Right cardiac atrium (tissue), 5 donors: ENCODE measurements at regions not wholly inside any gene's neighbourhood (a gene's known extent, or its start where the extent isn't known, plus 50 kb on each side); places are given as distances from the start of the nearest gene placed in this dataset.
"Not testable (repeated sequence)": the region's sequence is repeated elsewhere in the genome, so short reads cannot be mapped to it uniquely, and the experiment has no call there.

ENCODE experiments used
- ATAC-seq, 2 donors: fragments of 200-7000 bp; cut with Tn5 transposase; one replicate each; pipeline versions ENCODE4 v1.8.0 to v1.9.1; 2020; ENCODE audit warnings: moderate library complexity in 2 of 2, mild to moderate bottlenecking in 1 of 2
- DNase-seq, 3 donors: peaks; one replicate each; pipeline ENCODE4 v3.0.0-alpha.2; 2020
- H3K27ac ChIP-seq: one replicate; pipeline ENCODE4 v1.5.1; 2013; ENCODE audit warnings: mild to moderate bottlenecking, low read length, control low read depth, moderate library complexity
- H3K27me3 ChIP-seq: one replicate; pipeline ENCODE4 v1.6.1; 2013; ENCODE audit not compliant: control insufficient read depth, insufficient read depth
- H3K4me1 ChIP-seq: one replicate; pipeline ENCODE4 v1.6.1; 2013; ENCODE audit warnings: low read length; ENCODE audit not compliant: control insufficient read depth, insufficient read depth
- H3K4me3 ChIP-seq: one replicate; pipeline ENCODE4 v1.5.1; 2013; ENCODE audit warnings: low read length, control low read depth
- H3K9me3 ChIP-seq: one replicate; pipeline ENCODE4 v1.6.1; 2013; ENCODE audit warnings: low read length; ENCODE audit not compliant: control insufficient read depth
- WGBS: extraction: QIAGEN DNeasy Blood & Tissue Kit; methylation state at CpG from one replicate; pipeline ENCODE4 v1.1.7; 2013; 5-methylcytosine and 5-hydroxymethylcytosine counted together
- intact Hi-C, 4 donors: fragments of 100-400 bp; cut with DNase I; formaldehyde crosslinking; loops; one replicate each; pipeline versions ENCODE4 v1.11.0 to v1.14.0; 2022 to 2023
- donor health status: healthy with polysubstance abuse.
- donor health status: DM: no; HTN: yes; CAD: no.
- donor health status: DM: no; HTN: no; CAD: no.
- donor health status: DM: no; HTN: yes; CAD: no; lungs with severe emphysema.
- donor health status: DM: yes; HTN: yes; CAD: no.

DNA sequence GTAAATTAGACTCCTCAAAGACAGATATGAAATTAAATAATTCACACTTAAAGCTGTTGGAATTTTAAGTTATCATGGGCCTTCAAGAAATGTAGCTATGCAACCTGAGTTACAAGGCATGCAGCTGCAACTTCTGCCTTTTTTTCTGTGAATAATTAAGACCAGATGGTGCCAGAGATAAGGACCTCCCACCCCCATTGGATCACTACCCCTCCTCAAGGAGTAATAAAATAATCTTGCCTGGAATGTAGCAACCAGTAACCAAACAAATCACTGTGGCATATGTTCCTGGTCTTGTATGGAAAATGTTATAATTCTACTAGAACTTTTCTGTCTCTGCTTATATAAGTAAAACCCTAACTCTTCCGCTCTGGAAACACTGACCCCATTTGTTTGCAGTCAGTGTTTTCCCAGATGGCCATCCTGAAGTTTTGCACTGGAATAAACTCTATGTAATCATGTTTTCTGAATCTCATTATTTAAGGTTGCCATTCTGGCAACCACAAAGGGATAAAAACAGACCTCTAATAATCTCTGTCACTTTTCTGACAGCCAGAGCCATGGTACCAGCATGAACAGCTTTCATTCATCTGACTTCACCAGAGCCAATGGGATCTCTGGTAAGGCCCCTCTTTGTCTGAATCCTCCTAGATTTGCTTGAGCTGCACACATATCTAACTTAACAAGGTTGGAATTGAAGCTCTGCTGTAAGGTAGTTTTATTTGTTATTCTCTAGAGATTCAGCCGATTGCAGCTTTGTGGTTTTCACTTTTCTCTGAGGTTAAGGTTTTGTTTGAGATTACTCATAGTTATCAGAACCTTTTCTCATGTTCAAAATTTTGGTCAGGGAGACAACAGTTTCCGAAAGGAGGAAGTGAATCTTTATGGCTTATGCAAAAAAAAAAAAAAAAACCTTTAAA lies 274.6 kb downstream of the NAF1 start:
- DNase-seq (no peak), ATAC-seq (no peak)
- H3K4me1 ChIP-seq: no peaks in the 10 kb centered on the region
- intact Hi-C loops: no loop called here
- no peaks in the 10 kb centered on the region for H3K27me3 ChIP-seq
- H3K27ac ChIP-seq: no peak overlapping the region
- no peak overlapping the region for H3K4me3 ChIP-seq
- 69% methylated on average over 3 of the region's 3 CpGs for WGBS
- no peaks in the 10 kb centered on the region for H3K9me3 ChIP-seq

DNA sequence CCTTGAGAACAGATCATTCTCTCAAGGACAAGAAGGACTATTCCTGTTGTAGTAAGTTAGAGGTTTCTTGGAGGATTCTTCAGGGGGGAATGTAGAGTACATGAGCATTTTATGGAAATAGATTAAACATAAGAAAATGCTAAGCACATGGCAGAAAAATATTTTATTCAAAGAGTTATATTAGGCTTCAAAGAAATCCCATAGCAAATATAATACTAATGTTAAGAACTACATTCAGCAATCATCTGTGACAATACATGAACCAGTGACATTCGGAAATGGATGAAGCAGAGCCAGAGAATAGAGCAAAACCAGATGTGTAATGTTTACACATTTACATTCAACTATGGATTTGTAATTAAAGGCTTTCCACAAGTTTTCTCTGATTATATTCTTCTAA lies 288.6 kb downstream of the NAF1 start:
- ATAC-seq (no peak), DNase-seq (no peak)
- H3K27ac ChIP-seq: no peak overlapping the region
- no peaks in the 10 kb centered on the region for H3K9me3 ChIP-seq
- no peak overlapping the region for H3K4me3 ChIP-seq
- intact Hi-C loops: no loop called here
- H3K27me3 ChIP-seq: no peaks in the 10 kb centered on the region
- 65% methylated on average over 1 of the region's 1 CpG for WGBS
- H3K4me1 ChIP-seq: no peaks in the 10 kb centered on the region

DNA sequence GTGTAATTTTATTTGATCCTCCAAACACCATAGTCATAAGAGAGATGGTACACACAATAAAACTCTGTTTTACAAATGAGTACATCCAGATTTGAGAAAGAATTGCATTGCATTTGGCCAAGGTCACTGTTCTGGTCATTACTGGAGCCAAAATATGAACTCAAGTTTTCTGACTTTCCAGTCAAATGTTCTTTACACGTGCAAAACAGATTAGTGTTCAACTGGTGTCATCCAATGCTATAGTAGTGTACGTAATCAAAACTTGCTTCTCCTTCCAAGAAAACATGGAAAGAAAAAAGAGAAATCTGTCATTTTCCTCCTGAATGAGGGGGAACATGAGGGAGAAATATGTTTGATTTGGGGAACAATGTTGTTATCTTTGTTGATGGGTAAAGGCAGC lies 291.9 kb downstream of the NAF1 start:
- ATAC-seq: no peak
- no peak for DNase-seq
- H3K27me3 ChIP-seq: no peaks in the 10 kb centered on the region
- WGBS: 66% methylated on average over 2 of the region's 2 CpGs
- no peaks in the 10 kb centered on the region for H3K9me3 ChIP-seq
- H3K4me1 ChIP-seq: no peaks in the 10 kb centered on the region
- intact Hi-C loops: no loop called here
- no peak overlapping the region for H3K27ac ChIP-seq
- H3K4me3 ChIP-seq: no peak overlapping the region

DNA sequence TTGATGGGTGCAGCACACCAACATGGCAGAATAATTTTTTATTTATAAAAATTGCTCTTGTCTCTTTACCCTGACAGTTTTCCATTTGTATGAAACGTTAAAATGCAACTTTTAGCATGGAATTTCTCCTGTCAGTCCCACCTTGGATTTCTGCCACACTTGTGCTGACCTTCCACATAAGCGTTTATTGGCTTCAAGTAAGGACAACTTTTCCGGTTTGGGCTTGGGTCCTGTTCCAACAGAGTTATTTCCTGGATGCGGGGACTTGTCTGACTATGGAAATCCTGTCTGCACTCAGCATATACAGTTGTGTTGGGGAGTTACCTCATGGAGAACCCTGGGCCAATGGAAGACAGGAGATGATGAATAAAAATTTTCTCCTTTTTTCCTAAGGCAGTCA lies 294.7 kb downstream of the NAF1 start:
- no peak for DNase-seq
- no peak for ATAC-seq
- no peak overlapping the region for H3K27ac ChIP-seq
- intact Hi-C loops: no loop called here
- H3K27me3 ChIP-seq: no peaks in the 10 kb centered on the region
- no peaks in the 10 kb centered on the region for H3K4me1 ChIP-seq
- 44% methylated on average over 4 of the region's 4 CpGs for WGBS
- H3K9me3 ChIP-seq: no peaks in the 10 kb centered on the region
- H3K4me3 ChIP-seq: no peak overlapping the region

DNA sequence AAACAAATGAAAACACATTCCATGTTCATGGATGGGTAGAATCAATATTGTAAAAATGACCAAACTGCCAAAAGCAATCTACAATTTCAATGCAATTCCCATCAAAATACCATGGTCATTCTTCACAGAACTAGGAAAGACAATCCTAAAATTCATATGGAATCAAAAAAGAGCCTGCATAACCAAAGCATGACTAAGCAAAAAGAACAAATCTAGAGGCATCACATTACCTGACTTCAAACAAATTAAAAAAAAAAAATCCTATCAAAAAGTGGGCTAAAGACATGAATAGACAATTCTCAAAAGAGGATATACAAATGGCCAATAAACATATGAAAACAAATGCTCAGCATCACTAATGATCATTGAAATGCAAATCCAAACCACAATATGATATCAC lies 297.5 kb downstream of the NAF1 start:
- intact Hi-C loops: no loop called here
- no peak for ATAC-seq

DNA sequence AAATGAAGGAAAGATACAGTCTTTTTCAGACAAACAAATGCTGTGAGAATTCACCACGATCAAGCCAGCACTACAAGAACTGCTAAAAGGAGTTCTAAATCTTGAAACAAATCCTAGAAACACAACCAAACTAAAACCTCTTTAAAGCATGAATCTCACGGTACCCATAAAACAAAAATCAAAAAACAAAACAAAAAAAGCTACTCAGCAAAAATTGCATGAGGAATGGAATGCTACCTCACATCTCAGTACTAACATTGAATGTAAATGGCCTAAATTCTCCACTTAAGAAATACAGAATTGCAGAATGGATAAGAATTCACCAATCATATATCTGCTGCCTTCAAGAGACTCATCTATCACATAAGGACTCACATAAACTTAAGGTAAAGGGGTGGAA lies 300.1 kb downstream of the NAF1 start:
- DNase-seq (no peak), ATAC-seq (no peak)
- no peaks in the 10 kb centered on the region for H3K4me1 ChIP-seq
- H3K27me3 ChIP-seq: no peaks in the 10 kb centered on the region
- no peak overlapping the region for H3K4me3 ChIP-seq
- H3K9me3 ChIP-seq: no peaks in the 10 kb centered on the region
- no peak overlapping the region for H3K27ac ChIP-seq
- 90% methylated on average over 2 of the region's 2 CpGs for WGBS
- intact Hi-C loops: no loop called here

More for the DNA sequence above, 297.5 kb downstream of the NAF1 start:
- H3K27ac ChIP-seq: no peak overlapping the region
- no peaks in the 10 kb centered on the region for H3K9me3 ChIP-seq
- no peaks in the 10 kb centered on the region for H3K4me1 ChIP-seq
- no peak overlapping the region for H3K4me3 ChIP-seq
- no peak for DNase-seq
- H3K27me3 ChIP-seq: no peaks in the 10 kb centered on the region

DNA sequence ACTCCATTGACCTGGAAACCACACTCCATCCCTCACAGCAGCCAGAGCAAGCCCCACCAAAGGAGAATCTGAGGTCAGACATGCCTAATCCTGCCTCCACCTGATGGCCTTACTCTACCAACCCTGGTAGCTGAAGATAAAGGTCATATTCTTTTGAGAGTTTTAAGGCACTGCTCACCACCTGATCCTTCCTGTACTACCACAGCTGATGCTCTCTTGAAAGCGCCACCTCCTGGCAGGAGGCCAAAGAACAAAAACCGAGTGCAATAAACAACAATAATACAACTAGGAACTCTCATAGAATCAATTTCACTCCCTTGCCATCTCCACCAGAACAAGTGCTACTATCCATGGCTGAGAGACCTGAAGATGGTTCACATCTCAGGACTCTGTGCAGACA lies 301.6 kb downstream of the NAF1 start:
- DNase-seq: no peak
- intact Hi-C loops: no loop called here
- Histone ChIP-seq H3K4me3 (no peak overlapping the region), H3K9me3 (no peaks in the 10 kb centered on the region), H3K4me1 (no peaks in the 10 kb centered on the region), H3K27me3 (no peaks in the 10 kb centered on the region), H3K27ac (no peak overlapping the region)
- ATAC-seq: no peak
- 71% methylated on average over 2 of the region's 2 CpGs for WGBS

DNA sequence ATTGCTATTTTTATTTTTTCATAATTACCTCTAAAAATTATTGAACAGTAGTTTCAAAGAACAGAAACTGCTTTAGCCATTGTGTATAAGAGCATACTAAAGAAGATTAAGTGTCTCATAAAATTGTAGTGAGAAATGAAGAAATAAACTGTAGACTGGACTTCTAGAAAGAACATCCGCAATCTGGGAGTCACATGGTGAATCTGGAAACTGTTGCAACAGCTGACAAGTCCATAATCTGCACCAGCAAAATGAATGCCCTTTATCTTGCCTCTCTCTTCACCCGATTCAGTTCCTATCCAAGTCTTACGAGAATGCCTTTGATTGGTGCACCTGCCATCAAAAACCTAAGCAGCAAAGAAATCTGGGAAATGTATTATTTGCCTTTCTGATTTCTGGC lies 312.9 kb downstream of the NAF1 start:
- intact Hi-C loops: no loop called here
- DNase-seq (no peak), ATAC-seq (no peak)
- H3K4me1 ChIP-seq: no peaks in the 10 kb centered on the region
- H3K9me3 ChIP-seq: no peaks in the 10 kb centered on the region
- H3K4me3 ChIP-seq: no peak overlapping the region
- H3K27ac ChIP-seq: no peak overlapping the region
- H3K27me3 ChIP-seq: no peaks in the 10 kb centered on the region
- WGBS: 64% methylated on average over 3 of the region's 3 CpGs

DNA sequence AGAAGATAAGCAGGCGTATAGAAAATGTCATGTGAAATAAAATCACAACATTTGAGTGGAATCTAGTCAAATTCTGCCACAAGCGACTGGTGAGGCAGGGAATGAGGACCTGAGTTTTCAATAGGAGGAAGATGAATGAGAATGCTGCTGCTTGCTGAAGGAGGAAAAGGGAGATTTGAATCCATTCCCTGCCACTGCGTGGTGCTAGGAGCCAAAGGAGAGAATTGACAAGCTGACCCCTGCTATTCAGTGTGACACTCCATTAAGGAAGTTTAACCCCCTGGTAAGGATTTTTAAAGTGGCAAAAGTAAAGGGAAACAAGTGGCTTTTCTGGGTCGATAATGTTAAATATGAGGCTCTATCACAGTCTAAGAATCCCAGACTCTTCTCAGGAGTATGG lies 314.0 kb downstream of the NAF1 start:
- WGBS: 69% methylated on average over 4 of the region's 4 CpGs
- H3K4me1 ChIP-seq: no peaks in the 10 kb centered on the region
- ATAC-seq: no peak
- no peak for DNase-seq
- H3K9me3 ChIP-seq: no peaks in the 10 kb centered on the region
- no peak overlapping the region for H3K4me3 ChIP-seq
- no peak overlapping the region for H3K27ac ChIP-seq
- intact Hi-C loops: no loop called here
- no peaks in the 10 kb centered on the region for H3K27me3 ChIP-seq

DNA sequence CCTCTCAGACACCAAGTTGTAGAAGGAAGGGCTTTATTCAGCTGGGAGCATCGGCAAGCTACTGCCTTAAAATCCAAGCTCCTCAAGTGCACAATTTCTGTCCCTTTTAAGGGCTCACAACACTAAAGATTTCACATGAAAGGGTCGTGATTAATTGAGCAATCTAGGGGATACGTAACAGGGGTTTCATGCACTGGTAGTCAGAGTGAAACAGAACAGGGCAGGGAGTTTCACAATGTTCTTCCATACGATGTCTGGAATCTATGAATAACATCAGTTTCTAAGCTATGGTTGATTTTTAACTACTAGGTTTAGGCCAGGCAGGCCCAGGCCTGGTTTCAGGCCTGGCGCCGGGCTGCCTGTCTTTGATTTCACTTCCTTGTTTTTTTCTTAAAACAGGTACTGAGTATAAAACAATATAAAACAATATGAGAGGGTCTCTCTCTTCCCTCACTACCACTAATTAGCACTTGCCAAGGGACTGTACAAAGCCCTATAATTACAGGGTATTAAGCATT lies 315.4 kb downstream of the NAF1 start:
- H3K4me1 ChIP-seq, H3K27ac ChIP-seq, DNase-seq, intact Hi-C loops, H3K4me3 ChIP-seq, H3K9me3 ChIP-seq, H3K27me3 ChIP-seq, ATAC-seq: not testable (repeated sequence)
- 84% methylated on average over 6 of the region's 6 CpGs for WGBS

DNA sequence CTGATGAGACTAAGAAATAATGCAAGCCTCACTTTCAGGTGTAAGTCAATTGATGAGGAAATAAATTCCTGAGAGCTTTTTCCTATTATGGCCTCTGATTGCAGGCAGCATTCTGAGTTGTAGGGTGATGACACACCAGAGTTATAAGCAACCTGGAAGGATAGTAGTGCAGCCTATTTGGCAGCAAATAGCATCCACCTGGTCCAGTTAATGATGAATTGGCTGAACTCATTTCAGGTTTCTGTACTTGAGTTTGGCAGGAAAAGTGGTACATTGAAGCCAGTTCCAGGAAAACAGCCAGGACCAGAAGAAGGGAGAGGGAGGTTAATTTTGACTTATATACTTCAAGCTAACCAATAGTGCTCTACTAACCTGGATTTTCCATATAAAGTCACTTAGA lies 316.8 kb downstream of the NAF1 start:
- DNase-seq (no peak), ATAC-seq (no peak)
- H3K4me3 ChIP-seq: no peak overlapping the region
- intact Hi-C loops: no loop called here
- H3K4me1 ChIP-seq: no peaks in the 10 kb centered on the region
- H3K27ac ChIP-seq: no peak overlapping the region
- no peaks in the 10 kb centered on the region for H3K9me3 ChIP-seq
- no peaks in the 10 kb centered on the region for H3K27me3 ChIP-seq
